Brain microvascular endothelial cell (primary cell): ENCODE measurements at regions not wholly inside any gene's neighbourhood (a gene's known extent, or its start where the extent isn't known, plus 50 kb on each side); places are given as distances from the start of the nearest gene placed in this dataset.
A peak's percentile ranks its signal among the peaks of the same experiment; 100 is the strongest.
"Not testable (repeated sequence)": the region's sequence is repeated elsewhere in the genome, so short reads cannot be mapped to it uniquely, and the experiment has no call there.

Source experiments
- DNase-seq: peaks from one replicate; pipeline ENCODE4 v3.0.0-alpha.2; 2020
- H3K27ac ChIP-seq: fragments of 250-450 bp; sonication (Bioruptor Pico); 2 replicates; pipeline ENCODE4 v1.5.1; 2020; ENCODE audit warnings: mild to moderate bottlenecking, moderate library complexity
- H3K27me3 ChIP-seq: fragments of 250-450 bp; sonication (Bioruptor Pico); replicated peaks from 2 replicates; pipeline ENCODE4 v1.5.1; 2020; ENCODE audit warnings: mild to moderate bottlenecking
- H3K36me3 ChIP-seq: fragments of 250-450 bp; sonication (Bioruptor Pico); replicated peaks from 2 replicates; pipeline ENCODE4 v1.5.1; 2020; ENCODE audit warnings: mild to moderate bottlenecking
- H3K4me3 ChIP-seq: 2 replicates; pipeline ENCODE4 v1.5.1; 2011; ENCODE audit warnings: low read depth, mild to moderate bottlenecking, control low read depth, low read length, moderate library complexity
- CTCF ChIP-seq: IDR thresholded peaks from 2 replicates; pipeline ENCODE4 v1.5.1; 2011; ENCODE audit warnings: low read depth, mild to moderate bottlenecking, moderate library complexity, low read length, control low read depth, inconsistent platforms; ENCODE audit errors: missing control alignments
- in situ Hi-C: cut with HindIII; loops from 2 replicates; pipeline ENCODE4 v1.10.0; 2017; ENCODE audit warnings: low sequenced_read_pairs, low pct_ligation_motif_present

- in situ Hi-C loops, H3K27ac ChIP-seq, H3K27me3 ChIP-seq, H3K36me3 ChIP-seq, H3K4me3 ChIP-seq: not testable (repeated sequence)
- TF ChIP-seq CTCF, result peak; percentile 7
- peak; percentile 2 for DNase-seq
Measured at GRCh38 chr2:94797235-94797634, 74.0 kb upstream of the TEKT4 start.
